IPS-18a (cell line): ENCODE measurements at regions not wholly inside any gene's neighbourhood (a gene's known extent, or its start where the extent isn't known, plus 50 kb on each side); places are given as distances from the start of the nearest gene placed in this dataset.

Source experiments
- H3K27ac ChIP-seq: one replicate; pipeline ENCODE4 v1.5.1; 2013; ENCODE audit warnings: low read length
- H3K27me3 ChIP-seq: one replicate; pipeline ENCODE4 v1.6.1; 2013; ENCODE audit warnings: mild to moderate bottlenecking, low read length; ENCODE audit not compliant: control insufficient read depth, insufficient read depth
- H3K36me3 ChIP-seq: one replicate; pipeline ENCODE4 v1.6.1; 2013; ENCODE audit warnings: low read depth, low read length; ENCODE audit not compliant: control insufficient read depth
- H3K4me1 ChIP-seq: one replicate; pipeline ENCODE4 v1.6.1; 2013; ENCODE audit warnings: low read depth, low read length; ENCODE audit not compliant: control insufficient read depth
- H3K4me3 ChIP-seq: one replicate; pipeline ENCODE4 v1.5.1; 2013; ENCODE audit warnings: low read length
- H3K9ac ChIP-seq: one replicate; pipeline ENCODE4 v1.6.1; 2013; ENCODE audit warnings: mild to moderate bottlenecking, low read length, moderate library complexity
- H3K9me3 ChIP-seq: one replicate; pipeline ENCODE4 v1.6.1; 2013; ENCODE audit warnings: low read depth, low read length; ENCODE audit not compliant: control insufficient read depth

GRCh38 chr16:52786091-52786490 lies 239.1 kb upstream of the TOX3 start:
- H3K27ac ChIP-seq = no peak overlapping the region
- H3K27me3 ChIP-seq = no peaks in the 10 kb centered on the region
- no peaks in the 10 kb centered on the region for H3K36me3 ChIP-seq
- no peak overlapping the region for H3K4me3 ChIP-seq
- no peaks in the 10 kb centered on the region for H3K9me3 ChIP-seq
- peaks cover 7% of the 10 kb centered on the region for H3K4me1 ChIP-seq
- no peak overlapping the region for H3K9ac ChIP-seq

DNA sequence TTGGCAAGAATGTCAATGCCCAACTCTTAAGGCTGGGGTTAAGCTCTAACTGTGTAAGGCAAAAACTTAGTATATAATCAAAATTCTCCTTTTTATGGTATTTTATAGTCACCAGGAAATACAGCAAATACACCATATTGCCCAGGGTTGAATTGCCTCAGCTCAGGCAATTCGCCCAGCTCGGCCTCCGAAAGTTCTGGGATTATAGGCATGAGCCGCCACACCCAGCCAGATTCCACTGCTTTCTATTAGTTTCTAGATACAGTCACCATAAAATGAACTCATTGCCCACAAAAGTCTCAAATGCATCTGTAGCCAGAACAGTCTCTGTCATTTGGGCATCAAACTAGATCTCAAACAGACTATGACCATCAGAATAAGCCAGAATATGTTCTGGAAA lies 238.7 kb upstream of the TOX3 start:
- Histone ChIP-seq H3K27me3 (no peaks in the 10 kb centered on the region), H3K27ac (no peak overlapping the region), H3K9me3 (no peaks in the 10 kb centered on the region), H3K36me3 (no peaks in the 10 kb centered on the region), H3K4me1 (peaks cover 7% of the 10 kb centered on the region), H3K9ac (no peak overlapping the region), H3K4me3 (no peak overlapping the region)

- Histone ChIP-seq H3K9ac (no peak overlapping the region), H3K27me3 (no peaks in the 10 kb centered on the region), H3K4me3 (no peak overlapping the region), H3K36me3 (no peaks in the 10 kb centered on the region), H3K4me1 (peaks cover 7% of the 10 kb centered on the region), H3K9me3 (no peaks in the 10 kb centered on the region), H3K27ac (no peak overlapping the region)
Observed at GRCh38 chr16:52783616-52784015, 236.7 kb upstream of the TOX3 start.

GRCh38 chr16:52781005-52781630 lies 234.2 kb upstream of the TOX3 start:
- no peaks in the 10 kb centered on the region for H3K4me1 ChIP-seq
- no peaks in the 10 kb centered on the region for H3K36me3 ChIP-seq
- no peaks in the 10 kb centered on the region for H3K27me3 ChIP-seq
- H3K27ac ChIP-seq = no peak overlapping the region
- H3K9me3 ChIP-seq = no peaks in the 10 kb centered on the region
- no peak overlapping the region for H3K4me3 ChIP-seq
- no peak overlapping the region for H3K9ac ChIP-seq

DNA sequence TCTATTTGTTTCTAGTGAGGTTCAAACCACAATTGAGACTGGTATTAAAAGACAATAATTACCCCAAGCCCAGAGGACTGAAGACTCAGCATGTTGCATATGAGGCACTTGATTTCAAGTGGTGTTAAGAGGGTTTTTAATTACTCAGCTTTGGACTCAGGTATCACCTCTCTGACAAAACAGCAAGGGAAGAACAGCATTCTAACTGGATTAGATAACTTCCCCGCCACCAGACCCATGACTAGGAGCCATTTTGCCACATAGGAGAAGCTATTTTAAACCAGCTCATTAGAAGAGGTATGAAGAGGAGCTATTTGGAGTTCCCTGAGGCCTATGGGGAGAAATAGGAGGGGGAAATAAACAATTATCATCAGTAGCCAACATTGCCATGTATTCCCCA lies 226.1 kb upstream of the TOX3 start:
- Histone ChIP-seq H3K27ac (no peak overlapping the region), H3K9ac (no peak overlapping the region), H3K4me3 (no peak overlapping the region), H3K27me3 (no peaks in the 10 kb centered on the region), H3K9me3 (no peaks in the 10 kb centered on the region), H3K36me3 (no peaks in the 10 kb centered on the region), H3K4me1 (no peaks in the 10 kb centered on the region)

- no peaks in the 10 kb centered on the region for H3K36me3 ChIP-seq
- no peak overlapping the region for H3K9ac ChIP-seq
- no peaks in the 10 kb centered on the region for H3K27me3 ChIP-seq
- no peaks in the 10 kb centered on the region for H3K9me3 ChIP-seq
- no peaks in the 10 kb centered on the region for H3K4me1 ChIP-seq
- H3K27ac ChIP-seq = no peak overlapping the region
- no peak overlapping the region for H3K4me3 ChIP-seq
Observed at GRCh38 chr16:52770828-52771227, 223.9 kb upstream of the TOX3 start.

DNA sequence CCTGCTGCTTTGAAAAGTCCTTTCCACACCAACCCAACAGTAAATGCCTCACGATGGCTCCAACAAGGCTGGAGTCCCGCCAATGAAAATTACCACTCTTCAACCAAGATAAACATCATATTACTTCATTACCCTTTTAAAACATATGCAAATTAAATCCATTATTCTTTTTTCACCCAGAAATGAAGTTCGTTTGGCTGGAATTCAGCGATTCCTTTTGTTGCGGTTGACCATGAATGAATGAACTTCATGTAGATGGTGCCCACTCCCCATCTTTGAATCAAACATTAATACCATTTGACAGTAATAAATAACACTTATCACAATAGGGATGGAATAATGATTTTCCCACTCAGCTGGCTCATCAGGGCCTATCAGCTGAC lies 211.5 kb upstream of the TOX3 start:
- no peaks in the 10 kb centered on the region for H3K36me3 ChIP-seq
- no peak overlapping the region for H3K4me3 ChIP-seq

GRCh38 chr16:52757746-52758472 lies 211.0 kb upstream of the TOX3 start:
- Histone ChIP-seq H3K9me3 (no peaks in the 10 kb centered on the region), H3K4me3 (no peak overlapping the region), H3K36me3 (no peaks in the 10 kb centered on the region), H3K9ac (no peak overlapping the region), H3K27me3 (no peaks in the 10 kb centered on the region), H3K4me1 (peaks cover 4% of the 10 kb centered on the region), H3K27ac (no peak overlapping the region)

More for the DNA sequence above, 211.5 kb upstream of the TOX3 start:
- H3K9ac ChIP-seq = no peak overlapping the region
- H3K27ac ChIP-seq = no peak overlapping the region
- H3K27me3 ChIP-seq = no peaks in the 10 kb centered on the region
- H3K4me1 ChIP-seq = peaks cover 4% of the 10 kb centered on the region
- no peaks in the 10 kb centered on the region for H3K9me3 ChIP-seq

GRCh38 chr16:52756812-52757517 lies 210.0 kb upstream of the TOX3 start:
- Histone ChIP-seq H3K27ac (no peak overlapping the region), H3K9ac (no peak overlapping the region), H3K27me3 (no peaks in the 10 kb centered on the region), H3K9me3 (no peaks in the 10 kb centered on the region), H3K4me3 (no peak overlapping the region), H3K4me1 (peaks cover 4% of the 10 kb centered on the region), H3K36me3 (no peaks in the 10 kb centered on the region)

- no peak overlapping the region for H3K4me3 ChIP-seq
- no peak overlapping the region for H3K9ac ChIP-seq
- H3K27ac ChIP-seq = no peak overlapping the region
- no peaks in the 10 kb centered on the region for H3K36me3 ChIP-seq
- H3K27me3 ChIP-seq = no peaks in the 10 kb centered on the region
- peaks cover 4% of the 10 kb centered on the region for H3K4me1 ChIP-seq
- no peaks in the 10 kb centered on the region for H3K9me3 ChIP-seq
Observed at GRCh38 chr16:52755396-52755795, 208.5 kb upstream of the TOX3 start.

GRCh38 chr16:52751035-52751434 lies 204.1 kb upstream of the TOX3 start:
- Histone ChIP-seq H3K9me3 (no peaks in the 10 kb centered on the region), H3K4me1 (no peaks in the 10 kb centered on the region), H3K27me3 (no peaks in the 10 kb centered on the region), H3K9ac (no peak overlapping the region), H3K4me3 (no peak overlapping the region), H3K27ac (no peak overlapping the region), H3K36me3 (no peaks in the 10 kb centered on the region)
